RPMI7951 (cell line): ENCODE measurements at regions not wholly inside any gene's neighbourhood (a gene's known extent, or its start where the extent isn't known, plus 50 kb on each side); places are given as distances from the start of the nearest gene placed in this dataset.

Source experiments
- DNase-seq: peaks from one replicate; pipeline ENCODE4 v3.0.0-alpha.2; 2012; ENCODE audit warnings: low read depth

- no peak for DNase-seq
Observed at GRCh38 chr11:101211407-101211975, 81.9 kb upstream of the PGR start.

GRCh38 chr11:101202614-101203013 lies 73.0 kb upstream of the PGR start:
- no peak for DNase-seq

GRCh38 chr11:101199416-101199815 lies 69.8 kb upstream of the PGR start:
- no peak for DNase-seq

- DNase-seq = no peak
Observed at GRCh38 chr11:101195294-101195693, 65.7 kb upstream of the PGR start.

DNA sequence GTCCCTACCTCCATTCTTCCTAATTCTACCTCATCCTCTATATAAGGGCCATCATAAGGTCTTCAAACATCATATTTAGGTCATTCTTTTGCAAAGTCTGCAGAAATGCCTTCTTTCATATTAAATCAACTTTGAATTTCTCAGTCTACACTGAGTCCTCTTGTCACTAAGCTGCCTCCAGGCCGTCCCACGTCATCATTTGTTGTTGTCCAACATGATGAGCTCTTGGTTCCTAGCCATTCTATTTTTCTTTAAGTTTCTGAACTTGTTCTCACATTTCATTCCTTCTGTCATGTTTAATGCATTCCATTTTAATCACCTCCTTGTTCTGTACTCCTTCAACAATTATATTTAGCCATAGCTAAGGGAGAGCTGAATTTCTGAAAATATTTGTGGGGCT lies 59.2 kb upstream of the PGR start:
- no peak for DNase-seq

DNA sequence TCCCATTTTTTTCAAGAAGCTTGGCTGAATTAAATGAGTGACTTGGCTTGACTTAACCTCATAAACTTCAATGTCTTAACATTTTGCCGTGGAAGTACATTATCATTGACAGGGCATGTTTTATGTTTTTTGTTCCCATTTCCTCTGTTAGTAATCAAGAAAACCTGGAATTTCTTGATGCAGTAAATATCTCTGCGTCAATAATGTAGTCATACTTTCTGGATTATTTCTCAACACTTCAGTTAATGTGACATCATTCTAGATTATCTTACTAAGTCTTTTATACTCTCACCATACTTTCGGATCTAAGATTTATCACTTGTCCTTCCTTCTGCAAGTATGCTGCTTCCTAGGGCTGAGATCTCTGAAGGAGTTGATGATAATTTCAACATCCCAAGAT lies 58.6 kb upstream of the PGR start:
- DNase-seq = no peak

DNA sequence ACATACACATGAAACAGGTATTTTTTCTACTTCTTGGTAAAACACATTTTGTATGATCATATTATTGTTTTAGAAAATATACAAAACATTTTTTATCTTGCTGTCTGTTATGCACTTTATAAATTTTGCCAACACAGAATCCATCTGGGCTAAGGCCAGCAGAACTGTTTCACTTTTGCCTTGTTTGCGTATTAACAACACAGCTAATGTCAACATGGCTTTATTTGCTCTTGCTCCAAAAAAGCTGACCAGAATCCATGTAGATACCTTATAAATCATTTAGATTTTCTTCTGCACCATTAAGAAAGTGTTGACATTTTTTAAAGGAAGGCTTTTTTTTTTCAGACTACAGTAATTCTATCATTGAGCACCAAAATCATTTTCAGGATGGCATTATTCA lies 58.1 kb upstream of the PGR start:
- DNase-seq = no peak

DNA sequence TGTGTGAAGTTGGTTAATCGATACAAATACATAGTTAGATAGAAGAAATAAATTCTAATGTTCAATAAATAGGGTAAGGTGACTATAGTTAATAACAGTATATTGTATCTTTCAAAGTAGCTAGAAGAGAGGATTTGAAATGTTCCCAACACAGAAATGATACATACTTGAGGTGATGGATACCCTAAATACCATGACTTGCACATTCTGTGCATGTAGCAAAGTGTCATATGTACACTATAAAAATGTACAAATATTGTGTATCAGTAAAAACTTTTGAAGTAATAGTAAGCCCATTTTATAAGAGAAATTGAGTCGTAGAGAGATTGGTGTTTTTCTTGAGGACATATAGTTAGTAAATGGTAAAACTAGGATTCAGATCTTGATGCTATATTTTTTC lies 56.4 kb upstream of the PGR start:
- no peak for DNase-seq

GRCh38 chr11:101182467-101182866 lies 52.9 kb upstream of the PGR start:
- DNase-seq = no peak

- DNase-seq = no peak
Observed at GRCh38 chr11:101180481-101180880, 50.9 kb upstream of the PGR start.
